Ishikawa (cell line): ENCODE measurements at regions not wholly inside any gene's neighbourhood (a gene's known extent, or its start where the extent isn't known, plus 50 kb on each side); places are given as distances from the start of the nearest gene placed in this dataset.

Source experiments
- CEBPB ChIP-seq: IDR thresholded peaks from 2 replicates; pipeline ENCODE4 v1.6.1; 2012
- CREB1 ChIP-seq: IDR thresholded peaks from 2 replicates; pipeline ENCODE4 v1.6.1; 2012; ENCODE audit warnings: low read depth
- EGR1 ChIP-seq: IDR thresholded peaks from 2 replicates; pipeline ENCODE4 v1.6.1; 2012
- EP300 ChIP-seq: IDR thresholded peaks from 2 replicates; pipeline ENCODE4 v1.6.1; 2012; ENCODE audit warnings: borderline replicate concordance
- FOXM1 ChIP-seq: IDR thresholded peaks from 2 replicates; pipeline ENCODE4 v1.6.1; 2012; ENCODE audit warnings: low read depth, borderline replicate concordance
- MAX ChIP-seq: IDR thresholded peaks from 2 replicates; pipeline ENCODE4 v1.6.1; 2012
- NFIC ChIP-seq: IDR thresholded peaks from 2 replicates; pipeline ENCODE4 v1.6.1; 2012
- RAD21 ChIP-seq: IDR thresholded peaks from 2 replicates; pipeline ENCODE4 v1.6.1; 2012; ENCODE audit warnings: low read depth
- REST ChIP-seq: IDR thresholded peaks from 2 replicates; pipeline ENCODE4 v1.6.1; 2012; ENCODE audit warnings: low read depth, mild to moderate bottlenecking
- TAF1 ChIP-seq: IDR thresholded peaks from 2 replicates; pipeline ENCODE4 v1.6.1; 2012; ENCODE audit warnings: low read depth, mild to moderate bottlenecking
- TCF12 ChIP-seq: IDR thresholded peaks from 2 replicates; pipeline ENCODE4 v1.6.1; 2012; ENCODE audit warnings: low read depth
- TEAD4 ChIP-seq: IDR thresholded peaks from 2 replicates; pipeline ENCODE4 v1.6.1; 2012
- YY1 ChIP-seq: IDR thresholded peaks from 2 replicates; pipeline ENCODE4 v1.6.1; 2012; ENCODE audit warnings: low read depth
- ZBTB7A ChIP-seq: IDR thresholded peaks from 2 replicates; pipeline ENCODE4 v1.6.1; 2012; ENCODE audit warnings: low read depth
- TF ChIP-seq, protein P1 (sequence below): IDR thresholded peaks from 2 replicates; pipeline ENCODE4 v1.6.1; 2012

GRCh38 chr5:155068616-155069100, 55.1 kb downstream of the KIF4B start:
- TF ChIP-seq YY1 (no peak), EGR1 (no peak), NFIC (no peak), MAX (no peak), TAF1 (no peak), ZBTB7A (no peak), CEBPB (no peak), EP300 (no peak), TCF12 (no peak), RAD21 (no peak), TEAD4 (no peak), CREB1 (no peak), FOXM1 (no peak), REST (no peak)
- TF ChIP-seq, protein P1, sequence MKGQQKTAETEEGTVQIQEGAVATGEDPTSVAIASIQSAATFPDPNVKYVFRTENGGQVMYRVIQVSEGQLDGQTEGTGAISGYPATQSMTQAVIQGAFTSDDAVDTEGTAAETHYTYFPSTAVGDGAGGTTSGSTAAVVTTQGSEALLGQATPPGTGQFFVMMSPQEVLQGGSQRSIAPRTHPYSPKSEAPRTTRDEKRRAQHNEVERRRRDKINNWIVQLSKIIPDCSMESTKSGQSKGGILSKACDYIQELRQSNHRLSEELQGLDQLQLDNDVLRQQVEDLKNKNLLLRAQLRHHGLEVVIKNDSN, result no peak

- no peak for TF ChIP-seq EP300
- no peak for TF ChIP-seq EGR1
- TF ChIP-seq, protein P1, result no peak
- TF ChIP-seq TEAD4, result no peak
- no peak for TF ChIP-seq NFIC
- TF ChIP-seq TAF1, result no peak
Observed at GRCh38 chr5:155069961-155070360, 56.4 kb downstream of the KIF4B start.

DNA sequence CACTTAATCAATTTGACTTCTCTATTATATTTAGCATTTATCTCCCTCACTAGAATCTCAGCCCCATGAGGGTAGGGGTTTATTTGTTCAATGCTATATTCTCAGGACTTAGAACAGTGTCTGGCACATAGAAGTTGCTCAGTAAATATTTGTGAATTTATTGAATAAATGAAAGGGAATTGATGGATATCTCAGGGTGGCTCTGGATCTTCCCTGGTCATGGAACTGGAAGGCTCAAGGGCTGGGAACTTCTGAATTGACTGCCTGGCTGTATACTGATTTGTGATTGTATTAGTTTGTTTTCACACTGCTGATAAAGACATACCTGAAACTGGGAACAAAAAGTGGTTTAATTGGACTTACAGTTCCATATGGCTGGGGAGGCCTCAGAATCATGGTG, 57.2 kb downstream of the KIF4B start:
- no peak for TF ChIP-seq CREB1
- TF ChIP-seq CEBPB, result no peak
- no peak for TF ChIP-seq YY1
- no peak for TF ChIP-seq TCF12
- TF ChIP-seq TAF1, result no peak
- no peak for TF ChIP-seq EP300
- TF ChIP-seq, protein P1, result no peak

DNA sequence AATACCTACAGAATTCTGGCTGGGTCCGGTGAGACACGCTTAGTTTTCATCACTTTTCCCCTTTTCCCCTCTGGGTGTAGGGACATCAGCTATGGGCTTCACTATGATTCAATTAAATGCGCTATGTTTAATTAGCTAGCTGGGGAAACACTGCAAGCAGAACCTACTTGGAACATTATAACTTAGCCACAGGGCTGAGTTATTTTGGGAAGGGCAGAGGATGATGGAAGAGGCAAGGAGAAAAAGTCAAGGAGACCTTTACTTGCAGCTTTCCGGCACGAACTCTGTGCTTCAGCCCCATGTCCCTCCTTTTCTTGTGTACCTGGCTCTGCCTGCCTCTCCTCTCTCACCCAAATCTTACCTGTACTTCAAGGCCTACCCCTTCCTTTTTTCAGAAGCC, 62.8 kb downstream of the KIF4B start:
- TF ChIP-seq EP300 (no peak), NFIC (no peak), EGR1 (no peak), CEBPB (no peak), TEAD4 (no peak), REST (no peak), RAD21 (no peak), MAX (no peak), CREB1 (no peak), FOXM1 (no peak), TCF12 (no peak), ZBTB7A (no peak), YY1 (no peak), TAF1 (no peak)
- TF ChIP-seq, protein P1, result no peak

GRCh38 chr5:155079698-155080097, 66.1 kb downstream of the KIF4B start:
- no peak for TF ChIP-seq NFIC
- no peak for TF ChIP-seq CEBPB
- TF ChIP-seq EGR1, result no peak
- no peak for TF ChIP-seq TAF1
- no peak for TF ChIP-seq ZBTB7A
- no peak for TF ChIP-seq EP300
- no peak for TF ChIP-seq FOXM1
- TF ChIP-seq, protein P1, result no peak
- no peak for TF ChIP-seq CREB1
- TF ChIP-seq TEAD4, result no peak
- TF ChIP-seq MAX, result no peak
- no peak for TF ChIP-seq RAD21
- TF ChIP-seq REST, result no peak
- TF ChIP-seq YY1, result no peak
